ENCODE measurements at regions not wholly inside any gene's neighbourhood (a gene's known extent, or its start where the extent isn't known, plus 50 kb on each side); places are given as distances from the start of the nearest gene placed in this dataset.

GRCh38 chr6:50541941-50542340, 171.4 kb upstream of the TFAP2D start:
- TF ChIP-seq CTCF (IDR thresholded peaks at IDR 0.05; ENCODE audit: unreplicated experiment), result no peak
- Mint-ChIP-seq H3K4me1 (ENCODE audit: low read depth, unreplicated experiment) (no peaks in the 10 kb centered on the region), H3K36me3 (ENCODE audit: insufficient read depth, unreplicated experiment) (no peaks in the 10 kb centered on the region), H3K4me3 (ENCODE audit: low read depth, unreplicated experiment) (no peak overlapping the region), H3K27ac (ENCODE audit: unreplicated experiment) (no peak overlapping the region), H3K27me3 (ENCODE audit: unreplicated experiment) (no peaks in the 10 kb centered on the region), H3K9me3 (ENCODE audit: low read depth, unreplicated experiment) (no peaks in the 10 kb centered on the region)
- DNase-seq, result no peak
- intact Hi-C loops (cut with micrococcal nuclease; ENCODE audit: unreplicated experiment), result no loop called here
- CTCF ChIA-PET, result no interaction called here
- BruUV-seq (replicated peaks), result no TSS peak

GRCh38 chr6:50543666-50544065, 169.7 kb upstream of the TFAP2D start:
- H3K9me3 Mint-ChIP-seq (ENCODE audit: low read depth, unreplicated experiment), result no peaks in the 10 kb centered on the region
- CTCF ChIA-PET, result interaction anchor here (1.3 kb wide), 1 partner anchor 30 kb away, joined by 3 read pairs; no protein-coding TSS in a partner anchor
- no peak for DNase-seq
- TF ChIP-seq CTCF (IDR thresholded peaks at IDR 0.05; ENCODE audit: unreplicated experiment), result no peak
- H3K4me3 Mint-ChIP-seq (ENCODE audit: low read depth, unreplicated experiment), result no peak overlapping the region
- intact Hi-C loops (cut with micrococcal nuclease; ENCODE audit: unreplicated experiment), result no loop called here
- H3K36me3 Mint-ChIP-seq (ENCODE audit: insufficient read depth, unreplicated experiment), result no peaks in the 10 kb centered on the region
- BruUV-seq (replicated peaks), result no TSS peak
- no peaks in the 10 kb centered on the region for H3K27me3 Mint-ChIP-seq (ENCODE audit: unreplicated experiment)
- H3K4me1 Mint-ChIP-seq (ENCODE audit: low read depth, unreplicated experiment), result no peaks in the 10 kb centered on the region
- H3K27ac Mint-ChIP-seq (ENCODE audit: unreplicated experiment), result no peak overlapping the region

GRCh38 chr6:50549026-50549425, 164.3 kb upstream of the TFAP2D start:
- H3K9me3 Mint-ChIP-seq (ENCODE audit: low read depth, unreplicated experiment), result peaks cover 4% of the 10 kb centered on the region
- no peaks in the 10 kb centered on the region for H3K36me3 Mint-ChIP-seq (ENCODE audit: insufficient read depth, unreplicated experiment)
- no peak for DNase-seq
- TF ChIP-seq CTCF (IDR thresholded peaks at IDR 0.05; ENCODE audit: unreplicated experiment), result no peak
- CTCF ChIA-PET, result no interaction called here
- no peak overlapping the region for H3K27ac Mint-ChIP-seq (ENCODE audit: unreplicated experiment)
- BruUV-seq (replicated peaks), result no TSS peak
- H3K4me3 Mint-ChIP-seq (ENCODE audit: low read depth, unreplicated experiment), result no peak overlapping the region
- no peaks in the 10 kb centered on the region for H3K27me3 Mint-ChIP-seq (ENCODE audit: unreplicated experiment)
- H3K4me1 Mint-ChIP-seq (ENCODE audit: low read depth, unreplicated experiment), result no peaks in the 10 kb centered on the region
- intact Hi-C loops (cut with micrococcal nuclease; ENCODE audit: unreplicated experiment), result no loop called here

GRCh38 chr6:50549475-50549874, 163.9 kb upstream of the TFAP2D start:
- no TSS peak for BruUV-seq (replicated peaks)
- no peak overlapping the region for H3K27ac Mint-ChIP-seq (ENCODE audit: unreplicated experiment)
- no peak for DNase-seq
- H3K27me3 Mint-ChIP-seq (ENCODE audit: unreplicated experiment), result no peaks in the 10 kb centered on the region
- intact Hi-C loops (cut with micrococcal nuclease; ENCODE audit: unreplicated experiment), result no loop called here
- CTCF ChIA-PET, result no interaction called here
- H3K4me1 Mint-ChIP-seq (ENCODE audit: low read depth, unreplicated experiment), result no peaks in the 10 kb centered on the region
- peaks cover 4% of the 10 kb centered on the region for H3K9me3 Mint-ChIP-seq (ENCODE audit: low read depth, unreplicated experiment)
- no peak overlapping the region for H3K4me3 Mint-ChIP-seq (ENCODE audit: low read depth, unreplicated experiment)
- TF ChIP-seq CTCF (IDR thresholded peaks at IDR 0.05; ENCODE audit: unreplicated experiment), result no peak
- H3K36me3 Mint-ChIP-seq (ENCODE audit: insufficient read depth, unreplicated experiment), result no peaks in the 10 kb centered on the region

- BruUV-seq (replicated peaks), result no TSS peak
- H3K4me1 Mint-ChIP-seq (ENCODE audit: low read depth, unreplicated experiment), result no peaks in the 10 kb centered on the region
- DNase-seq, result no peak
- no peak overlapping the region for H3K27ac Mint-ChIP-seq (ENCODE audit: unreplicated experiment)
- no peaks in the 10 kb centered on the region for H3K36me3 Mint-ChIP-seq (ENCODE audit: insufficient read depth, unreplicated experiment)
- intact Hi-C loops (cut with micrococcal nuclease; ENCODE audit: unreplicated experiment), result no loop called here
- no peak overlapping the region for H3K4me3 Mint-ChIP-seq (ENCODE audit: low read depth, unreplicated experiment)
- H3K9me3 Mint-ChIP-seq (ENCODE audit: low read depth, unreplicated experiment), result peaks cover 6% of the 10 kb centered on the region
- CTCF ChIA-PET, result no interaction called here
- no peak for TF ChIP-seq CTCF (IDR thresholded peaks at IDR 0.05; ENCODE audit: unreplicated experiment)
- H3K27me3 Mint-ChIP-seq (ENCODE audit: unreplicated experiment), result no peaks in the 10 kb centered on the region
Measured at GRCh38 chr6:50555982-50556381, 157.3 kb upstream of the TFAP2D start.
